WI38 (cell line): ENCODE measurements at regions not wholly inside any gene's neighbourhood (a gene's known extent, or its start where the extent isn't known, plus 50 kb on each side); places are given as distances from the start of the nearest gene placed in this dataset.
A peak's percentile ranks its signal among the peaks of the same experiment; 100 is the strongest.
"Not testable (repeated sequence)": the region's sequence is repeated elsewhere in the genome, so short reads cannot be mapped to it uniquely, and the experiment has no call there.

Source experiments
- H3K4me3 ChIP-seq: 2 replicates; pipeline ENCODE4 v1.5.1; 2011; ENCODE audit warnings: low read depth, mild to moderate bottlenecking, control low read depth, low read length
- CTCF ChIP-seq: IDR thresholded peaks from 2 replicates; pipeline ENCODE4 v1.5.1; 2012; ENCODE audit warnings: low read depth, mild to moderate bottlenecking, control low read depth, low read length

GRCh38 chr15:77886805-77887448 is 190.6 kb downstream of the TBC1D2B start:
- TF ChIP-seq CTCF, result no peak
- H3K4me3 ChIP-seq, result no peak overlapping the region

- H3K4me3 ChIP-seq, result not testable (repeated sequence)
These were observed 191.5 kb downstream of the TBC1D2B start for GRCh38 chr15:77885877-77886500.

- not testable (repeated sequence) for H3K4me3 ChIP-seq
These were observed 194.5 kb downstream of the TBC1D2B start for GRCh38 chr15:77883012-77883411.

DNA sequence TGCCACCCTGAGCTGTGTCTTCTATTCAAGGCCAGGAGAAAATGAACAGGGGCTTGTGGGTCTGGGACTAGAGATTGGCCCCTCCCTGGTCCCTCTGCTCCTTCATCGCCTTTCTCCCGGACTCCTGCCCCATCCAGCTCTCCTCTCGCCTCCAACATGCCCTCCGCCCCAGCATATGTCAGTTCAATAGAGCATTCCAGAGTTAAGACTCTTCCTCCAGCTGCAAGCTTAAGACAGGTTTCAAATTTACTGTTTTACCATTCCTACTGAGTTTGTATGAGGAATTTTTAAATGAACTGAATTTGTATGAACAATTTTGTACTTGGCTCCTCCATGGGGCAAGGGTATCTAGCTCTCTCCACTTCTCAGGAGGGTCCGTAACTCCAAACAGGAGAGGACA is 195.6 kb downstream of the TBC1D2B start:
- TF ChIP-seq CTCF, result no peak

GRCh38 chr15:77881535-77881934 is 196.0 kb downstream of the TBC1D2B start:
- H3K4me3 ChIP-seq, result not testable (repeated sequence)

More for the DNA sequence above, 195.6 kb downstream of the TBC1D2B start:
- H3K4me3 ChIP-seq, result no peak overlapping the region

DNA sequence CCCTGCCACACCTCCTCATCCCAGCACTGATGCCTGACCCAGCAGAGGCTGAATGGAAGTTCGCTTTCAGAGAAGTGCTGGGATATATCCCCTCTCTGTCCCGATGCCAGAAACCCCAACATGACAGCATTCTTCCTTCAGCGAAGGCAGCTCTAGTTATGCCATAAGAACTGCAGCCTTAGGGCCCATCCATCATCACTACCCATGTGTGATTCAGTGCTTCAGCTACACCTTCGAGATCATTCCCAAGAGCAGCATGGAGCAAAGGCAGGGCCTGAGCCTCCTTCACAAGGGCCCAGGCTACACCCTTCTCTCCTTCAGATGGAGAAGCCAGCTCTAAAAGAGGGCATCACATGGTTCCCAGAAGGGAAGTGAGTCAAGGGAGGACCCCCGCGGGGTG is 198.0 kb downstream of the TBC1D2B start:
- H3K4me3 ChIP-seq, result not testable (repeated sequence)

GRCh38 chr15:77877869-77878577 is 199.5 kb downstream of the TBC1D2B start:
- no peak overlapping the region for H3K4me3 ChIP-seq
- no peak for TF ChIP-seq CTCF

DNA sequence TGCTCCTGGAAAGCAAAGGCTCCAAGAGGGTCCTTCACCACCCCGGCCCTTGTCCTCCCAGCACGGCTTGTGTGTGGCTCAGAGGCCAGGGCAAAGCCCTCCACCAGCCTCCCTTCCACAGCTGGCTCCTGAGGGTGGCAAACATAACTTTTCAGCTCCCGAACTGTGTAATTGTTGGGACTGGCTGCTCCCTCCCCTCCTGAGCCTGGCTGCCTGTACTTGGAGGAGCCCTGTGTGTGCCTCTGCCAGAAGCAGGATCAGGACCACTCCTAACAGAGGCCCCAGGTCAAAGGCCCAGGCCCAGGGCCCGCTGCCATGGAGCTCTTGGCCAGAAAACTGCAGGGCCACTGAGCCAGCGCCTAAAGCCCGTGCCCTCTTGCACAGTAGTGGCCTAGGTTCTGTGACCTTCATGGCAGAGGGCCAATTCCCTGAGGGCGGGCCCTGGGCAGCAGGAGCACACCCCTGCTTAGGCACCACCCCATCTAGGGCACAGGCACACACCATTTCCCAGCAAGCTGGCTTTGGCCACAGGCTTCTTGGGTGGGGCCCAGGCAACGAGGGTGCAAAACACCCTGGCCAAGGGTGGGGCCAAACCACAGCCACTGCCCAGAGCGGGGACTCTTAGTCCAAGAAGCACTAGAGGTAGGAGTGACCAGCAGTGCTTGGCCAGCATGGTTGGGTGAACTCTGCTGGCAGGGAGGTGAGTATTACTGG is 201.2 kb downstream of the TBC1D2B start:
- not testable (repeated sequence) for H3K4me3 ChIP-seq

DNA sequence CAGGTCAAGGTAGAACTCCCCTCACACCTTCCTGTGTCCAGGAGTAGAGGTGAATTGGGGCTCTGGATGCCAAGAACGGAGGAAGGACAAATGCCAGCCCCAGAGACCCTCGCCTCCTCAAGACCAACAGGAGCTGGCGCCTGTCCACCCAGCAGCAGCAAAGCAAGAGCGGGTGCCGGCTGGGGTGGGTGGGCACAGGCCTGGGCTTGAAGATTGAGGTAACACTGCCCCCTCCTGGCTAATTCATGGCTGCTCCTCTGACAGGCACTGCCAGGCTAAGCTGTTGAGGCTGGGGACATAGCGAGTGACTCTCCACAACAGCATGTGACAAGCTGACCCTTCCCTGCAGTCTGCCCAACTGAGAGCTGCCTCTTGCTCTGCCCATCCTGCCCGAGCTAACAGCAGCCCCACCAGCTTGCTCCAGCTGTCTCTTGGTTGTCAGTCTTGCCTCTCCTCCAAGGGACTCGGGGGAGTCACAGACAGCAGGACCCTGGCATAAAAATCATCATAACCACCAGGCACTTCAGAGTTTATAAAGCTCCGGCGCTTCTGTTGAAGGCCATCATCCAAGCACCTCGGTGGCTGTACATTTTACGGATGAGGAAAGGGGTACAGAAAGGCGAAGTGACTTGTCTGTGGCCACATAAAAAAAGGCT is 202.3 kb downstream of the TBC1D2B start:
- H3K4me3 ChIP-seq, result not testable (repeated sequence)
- TF ChIP-seq CTCF, result peak; percentile 48
